ENCODE measurements at regions not wholly inside any gene's neighbourhood (a gene's known extent, or its start where the extent isn't known, plus 50 kb on each side); places are given as distances from the start of the nearest gene placed in this dataset.

- no peak for TF ChIP-seq CTCF (IDR thresholded peaks at IDR 0.05)
- no peak for TF ChIP-seq RFX5 (IDR thresholded peaks at IDR 0.05; ENCODE audit: low read length)
- TF ChIP-seq RCOR1 (IDR thresholded peaks at IDR 0.05; ENCODE audit: low read length): no peak
Measured at GRCh38 chr12:58291106-58291505, 349.7 kb downstream of the ATP23 start.
